B cell (primary cell): ENCODE measurements at regions not wholly inside any gene's neighbourhood (a gene's known extent, or its start where the extent isn't known, plus 50 kb on each side); places are given as distances from the start of the nearest gene placed in this dataset.

Experiments
- ATAC-seq: fragments of 200-7000 bp; cut with Tn5 transposase; one replicate; pipeline ENCODE4 v1.10.0; 2021; ENCODE audit warnings: low read depth, mild to moderate bottlenecking, moderate number of reproducible peaks, moderate library complexity
- CTCF ChIA-PET: fragments of 350-600 bp; sonication (Branson Sonifier 250); formaldehyde crosslinking; loops from one replicate; lab custom pipeline; 2021; ENCODE audit warnings: antibody characterized with exemption, inconsistent platforms; lab: Charles Lee
- POLR2A ChIA-PET: fragments of 350-600 bp; sonication (Branson Sonifier 250); formaldehyde crosslinking; loops from one replicate; lab custom pipeline; 2021; ENCODE audit warnings: antibody characterized with exemption; lab: Charles Lee
- DNase-seq: peaks from one replicate; pipeline ENCODE4 v3.0.0; 2013
- H2AFZ ChIP-seq: 2 replicates; pipeline ENCODE4 v1.6.1; 2012; ENCODE audit warnings: mild to moderate bottlenecking, low read depth, low read length; ENCODE audit not compliant: insufficient read depth, poor library complexity, severe bottlenecking
- H3K27ac ChIP-seq, 2 donors: 1 replicate in 1 of 2; 2 replicates in 1 of 2; pipeline ENCODE4 v1.5.1; 2012 to 2013; ENCODE audit warnings: low read length in 2 of 2, mild to moderate bottlenecking in 2 of 2, moderate library complexity in 1 of 2
- H3K27me3 ChIP-seq, 4 experiments: fragments of 200-600 bp in 1 of 4; sonication (generic) in 1 of 4; replicated peaks in 1 of 4; 1 replicate in 2 of 4; 2 replicates in 2 of 4; pipeline versions ENCODE4 v1.6.1 to v1.7.0; 2013 to 2016; ENCODE audit warnings: low read length in 3 of 4, mild to moderate bottlenecking in 2 of 4, mixed read lengths in 1 of 4, moderate library complexity in 1 of 4; ENCODE audit not compliant: insufficient read depth in 4 of 4, control insufficient read depth in 3 of 4; ENCODE audit errors: control extremely low read depth in 1 of 4
- H3K36me3 ChIP-seq, 2 experiments: replicated peaks in 1 of 2; 1 replicate in 1 of 2; 2 replicates in 1 of 2; pipeline versions ENCODE4 v1.6.1 to v1.7.1; 2013; ENCODE audit warnings: low read length in 1 of 2; ENCODE audit not compliant: insufficient read depth in 2 of 2, control insufficient read depth in 1 of 2; ENCODE audit errors: control extremely low read depth in 1 of 2, extremely low read depth in 1 of 2
- H3K4me1 ChIP-seq, 2 donors: fragments of 200-600 bp in 1 of 2; sonication (generic) in 1 of 2; 1 replicate in 1 of 2; 2 replicates in 1 of 2; pipeline versions ENCODE4 v1.5.1 to v1.6.1; 2013 to 2017; ENCODE audit warnings: low read length in 2 of 2; ENCODE audit not compliant: control insufficient read depth in 2 of 2, insufficient read depth in 2 of 2
- H3K4me2 ChIP-seq: replicated peaks from 2 replicates; pipeline ENCODE3; 2012; ENCODE audit warnings: mild to moderate bottlenecking, low read depth, low read length; ENCODE audit not compliant: poor library complexity, severe bottlenecking
- H3K4me3 ChIP-seq, 5 experiments: fragments of 200-600 bp in 1 of 5; sonication (generic) in 1 of 5; 1 replicate in 3 of 5; 2 replicates in 2 of 5; pipeline versions ENCODE4 v1.5.1 to v1.7.0; 2011 to 2016; ENCODE audit warnings: low read length in 4 of 5, mild to moderate bottlenecking in 4 of 5, low read depth in 2 of 5, control low read depth in 1 of 5, moderate library complexity in 1 of 5; ENCODE audit not compliant: insufficient read depth in 1 of 5; ENCODE audit errors: control extremely low read depth in 1 of 5, extremely low read depth in 1 of 5
- H3K79me2 ChIP-seq: fragments of 200-600 bp; sonication (generic); one replicate; pipeline ENCODE4 v1.6.0; 2016; ENCODE audit warnings: low read length; ENCODE audit not compliant: control insufficient read depth, insufficient read depth
- H3K9ac ChIP-seq: fragments of 200-600 bp; sonication (generic); 2 replicates; pipeline ENCODE4 v1.6.1; 2017; ENCODE audit warnings: mild to moderate bottlenecking, low read length, moderate library complexity
- H3K9me3 ChIP-seq, 3 donors: one replicate each; pipeline versions ENCODE4 v1.6.1 to v1.7.1; 2013; ENCODE audit warnings: low read length in 2 of 3; ENCODE audit not compliant: control insufficient read depth in 2 of 3, insufficient read depth in 1 of 3; ENCODE audit errors: control extremely low read depth in 1 of 3
- H4K20me1 ChIP-seq: 2 replicates; pipeline ENCODE4 v1.6.0; 2012; ENCODE audit warnings: mild to moderate bottlenecking, low read length; ENCODE audit not compliant: insufficient read depth, control insufficient read depth, poor library complexity, severe bottlenecking
- H3K27ac Mint-ChIP-seq: one replicate; pipeline ENCODE4 v1.8.0; 2021; ENCODE audit warnings: mixed read lengths
- H3K27me3 Mint-ChIP-seq: one replicate; pipeline ENCODE4 v1.8.0; 2021; ENCODE audit warnings: mixed read lengths
- H3K4me1 Mint-ChIP-seq: one replicate; pipeline ENCODE4 v1.8.0; 2021; ENCODE audit warnings: mixed read lengths
- H3K4me3 Mint-ChIP-seq: one replicate; pipeline ENCODE4 v1.8.0; 2021; ENCODE audit warnings: mixed read lengths
- H3K9me3 Mint-ChIP-seq: one replicate; pipeline ENCODE4 v1.8.0; 2022; ENCODE audit warnings: mixed read lengths; ENCODE audit not compliant: insufficient read depth
- CTCF ChIP-seq: fragments of 200-600 bp; IDR thresholded peaks from one replicate; pipeline ENCODE4 v1.8.0; 2022; ENCODE audit warnings: antibody characterized with exemption, mild to moderate bottlenecking
- EZH2 ChIP-seq: IDR thresholded peaks from 2 replicates; pipeline ENCODE4 v1.6.1; 2012; ENCODE audit warnings: borderline replicate concordance, low read depth, mild to moderate bottlenecking, moderate library complexity, low read length; ENCODE audit not compliant: insufficient read depth, poor library complexity, severe bottlenecking
- whole genome bisulfite sequencing: methylation state at CpG from one replicate; pipeline ENCODE4 v1.1.5; 2013; ENCODE audit warnings: missing lambda C conversion rate; ENCODE audit not compliant: insufficient coverage; 5-methylcytosine and 5-hydroxymethylcytosine counted together
- intact Hi-C: fragments of 100-400 bp; cut with micrococcal nuclease; formaldehyde crosslinking; loops from one replicate; pipeline ENCODE4 v1.10.0; 2022

GRCh38 chr2:57888463-57888862, 158.1 kb upstream of the VRK2 start:
- Histone ChIP-seq H4K20me1 (no peaks in the 10 kb centered on the region), H2AFZ (no peak overlapping the region), H3K36me3 (no peaks in the 10 kb centered on the region), H3K4me3 (no peak overlapping the region), H3K4me1 (no peaks in the 10 kb centered on the region), H3K4me2 (no peak overlapping the region), H3K79me2 (no peaks in the 10 kb centered on the region), H3K27ac (no peak overlapping the region), H3K27me3 (no peaks in the 10 kb centered on the region), H3K9ac (no peak overlapping the region), H3K9me3 (no peaks in the 10 kb centered on the region)
- 70% methylated on average over 2 of the region's 3 CpGs for WGBS
- H3K27ac Mint-ChIP-seq, result no peak overlapping the region
- no peak for DNase-seq
- ATAC-seq, result no peak
- POLR2A ChIA-PET, result no interaction called here
- CTCF ChIA-PET, result interaction anchor here (0.9 kb wide), 1 partner anchor 18 kb away, joined by 3 read pairs; no protein-coding TSS in a partner anchor
- H3K27me3 Mint-ChIP-seq, result no peaks in the 10 kb centered on the region
- no peak overlapping the region for H3K4me3 Mint-ChIP-seq
- TF ChIP-seq CTCF (no peak), EZH2 (no peak)
- no peaks in the 10 kb centered on the region for H3K9me3 Mint-ChIP-seq
- intact Hi-C loops, result no loop called here
- peaks cover 5% of the 10 kb centered on the region for H3K4me1 Mint-ChIP-seq

- CTCF ChIA-PET, result no interaction called here
- TF ChIP-seq CTCF (no peak), EZH2 (no peak)
- H3K4me1 Mint-ChIP-seq, result peaks cover 15% of the 10 kb centered on the region
- no peak overlapping the region for H3K27ac Mint-ChIP-seq
- no peak overlapping the region for H3K27ac ChIP-seq
- no peak overlapping the region for H3K4me2 ChIP-seq
- no peaks in the 10 kb centered on the region for H3K27me3 Mint-ChIP-seq
- H3K27me3 ChIP-seq, result no peaks in the 10 kb centered on the region
- H3K36me3 ChIP-seq, result no peaks in the 10 kb centered on the region
- intact Hi-C loops, result no loop called here
- H2AFZ ChIP-seq, result no peak overlapping the region
- H3K79me2 ChIP-seq, result no peaks in the 10 kb centered on the region
- ATAC-seq, result no peak
- DNase-seq, result no peak
- POLR2A ChIA-PET, result no interaction called here
- H3K9ac ChIP-seq, result no peak overlapping the region
- H3K4me3 Mint-ChIP-seq, result no peak overlapping the region
- H3K9me3 Mint-ChIP-seq, result no peaks in the 10 kb centered on the region
- H3K4me3 ChIP-seq, result no peak overlapping the region
- no peaks in the 10 kb centered on the region for H4K20me1 ChIP-seq
- H3K4me1 ChIP-seq, result no peaks in the 10 kb centered on the region
- H3K9me3 ChIP-seq, result no peaks in the 10 kb centered on the region
Measured at GRCh38 chr2:57890464-57890863, 156.1 kb upstream of the VRK2 start.
